ENCODE measurements at regions not wholly inside any gene's neighbourhood (a gene's known extent, or its start where the extent isn't known, plus 50 kb on each side); places are given as distances from the start of the nearest gene placed in this dataset.
"Not testable (repeated sequence)": the region's sequence is repeated elsewhere in the genome, so short reads cannot be mapped to it uniquely, and the experiment has no call there.

GRCh38 chr9:11158676-11159075 lies 545.9 kb upstream of the PTPRD start:
- no peak overlapping the region for H3K4me3 ChIP-seq (ENCODE audit: low read length)
- DNase-seq (ENCODE audit: low read depth): peak; percentile 38
- no peak for TF ChIP-seq CTCF (IDR thresholded peaks at IDR 0.05; ENCODE audit: insufficient read depth, low read depth, low read length, missing control alignments)

GRCh38 chr9:11159318-11159862 lies 546.6 kb upstream of the PTPRD start:
- peak; percentile 58 for DNase-seq (ENCODE audit: low read depth)
- no peak overlapping the region for H3K4me3 ChIP-seq (ENCODE audit: low read length)
- no peak for TF ChIP-seq CTCF (IDR thresholded peaks at IDR 0.05; ENCODE audit: insufficient read depth, low read depth, low read length, missing control alignments)

- DNase-seq (ENCODE audit: low read depth): no peak
- no peak for TF ChIP-seq CTCF (IDR thresholded peaks at IDR 0.05; ENCODE audit: insufficient read depth, low read depth, low read length, missing control alignments)
- no peak overlapping the region for H3K4me3 ChIP-seq (ENCODE audit: low read length)
Observed at GRCh38 chr9:11163843-11164242, 551.0 kb upstream of the PTPRD start.

GRCh38 chr9:11182001-11182400 lies 569.2 kb upstream of the PTPRD start:
- no peak overlapping the region for H3K4me3 ChIP-seq (ENCODE audit: low read length)
- TF ChIP-seq CTCF (IDR thresholded peaks at IDR 0.05; ENCODE audit: insufficient read depth, low read depth, low read length, missing control alignments): no peak
- no peak for DNase-seq (ENCODE audit: low read depth)

- H3K4me3 ChIP-seq (ENCODE audit: low read length): no peak overlapping the region
- TF ChIP-seq CTCF (IDR thresholded peaks at IDR 0.05; ENCODE audit: insufficient read depth, low read depth, low read length, missing control alignments): no peak
- no peak for DNase-seq (ENCODE audit: low read depth)
Observed at GRCh38 chr9:11190719-11191118, 577.9 kb upstream of the PTPRD start.

- peak; percentile 32 for DNase-seq (ENCODE audit: low read depth)
- H3K4me3 ChIP-seq (ENCODE audit: low read length): no peak overlapping the region
- no peak for TF ChIP-seq CTCF (IDR thresholded peaks at IDR 0.05; ENCODE audit: insufficient read depth, low read depth, low read length, missing control alignments)
Observed at GRCh38 chr9:11192993-11193392, 580.2 kb upstream of the PTPRD start.

GRCh38 chr9:11194246-11194645 lies 581.4 kb upstream of the PTPRD start:
- DNase-seq (ENCODE audit: low read depth): no peak
- no peak overlapping the region for H3K4me3 ChIP-seq (ENCODE audit: low read length)
- TF ChIP-seq CTCF (IDR thresholded peaks at IDR 0.05; ENCODE audit: insufficient read depth, low read depth, low read length, missing control alignments): no peak

GRCh38 chr9:11196840-11197365 lies 584.1 kb upstream of the PTPRD start:
- DNase-seq (ENCODE audit: low read depth); H3K4me3 ChIP-seq (ENCODE audit: low read length): not testable (repeated sequence)
